Panc1 (cell line): ENCODE measurements at regions not wholly inside any gene's neighbourhood (a gene's known extent, or its start where the extent isn't known, plus 50 kb on each side); places are given as distances from the start of the nearest gene placed in this dataset.

Experiments used
- ATAC-seq: fragments of 200-7000 bp; cut with Tn5 transposase; 2 replicates; pipeline ENCODE4 v1.9.1; 2020; ENCODE audit warnings: mild to moderate bottlenecking, moderate library complexity
- BruUV-seq: library from RNA; stranded (reverse); fragments of 400-500 nt; replicated peaks from 2 replicates; lab custom pipeline; 2021; lab: Mats Ljungman, UMichigan
- CTCF ChIA-PET: fragments of 300-600 bp; sonication (Branson Sonifier 250); formaldehyde crosslinking; loops from one replicate; lab custom pipeline; 2022; ENCODE audit warnings: antibody characterized with exemption; lab: Charles Lee
- POLR2A ChIA-PET: fragments of 300-600 bp; sonication (Branson Sonifier 250); formaldehyde crosslinking; loops from one replicate; lab custom pipeline; 2022; ENCODE audit warnings: antibody characterized with exemption; lab: Charles Lee
- DNase-seq: peaks from one replicate; pipeline ENCODE4 v3.0.0-alpha.2; 2010; ENCODE audit warnings: low read depth, low spot score
- H3K27ac ChIP-seq: 2 replicates; pipeline ENCODE4 v1.5.1; 2011; ENCODE audit warnings: mild to moderate bottlenecking, low read length, inconsistent platforms
- H3K27me3 ChIP-seq: fragments of 200-500 bp; sonication (Bioruptor generic); 2 replicates; pipeline ENCODE4 v1.6.0; 2014; ENCODE audit warnings: low read length, inconsistent platforms; ENCODE audit not compliant: control insufficient read depth, insufficient read depth
- H3K36me3 ChIP-seq: fragments of 200-500 bp; sonication (Bioruptor generic); 2 replicates; pipeline ENCODE4 v1.5.1; 2014; ENCODE audit warnings: inconsistent platforms, mild to moderate bottlenecking, low read length, moderate library complexity; ENCODE audit not compliant: control insufficient read depth, insufficient read depth
- H3K4me1 ChIP-seq: 2 replicates; pipeline ENCODE4 v1.5.1; 2011; ENCODE audit warnings: inconsistent platforms, mild to moderate bottlenecking, low read length, moderate library complexity; ENCODE audit not compliant: control insufficient read depth, insufficient read depth
- H3K4me3 ChIP-seq, 2 experiments: 2 replicates each; pipeline ENCODE4 v1.5.1; 2011 to 2012; ENCODE audit warnings: low read depth in 2 of 2, low read length in 2 of 2, mild to moderate bottlenecking in 2 of 2, inconsistent platforms in 1 of 2, moderate library complexity in 1 of 2
- H3K9me3 ChIP-seq: fragments of 200-500 bp; sonication (Bioruptor generic); 2 replicates; pipeline ENCODE4 v1.5.1; 2014; ENCODE audit warnings: low read depth, mild to moderate bottlenecking, inconsistent platforms, low read length, moderate library complexity; ENCODE audit not compliant: control insufficient read depth, insufficient read depth
- POLR2AphosphoS5 ChIP-seq: IDR thresholded peaks from 2 replicates; pipeline ENCODE4 v1.6.1; 2012; ENCODE audit warnings: mild to moderate bottlenecking, low read depth, low read length, moderate library complexity
- SIN3A ChIP-seq: IDR thresholded peaks from 2 replicates; pipeline ENCODE4 v1.6.1; 2012; ENCODE audit warnings: low read depth, mild to moderate bottlenecking, low read length, moderate library complexity, borderline replicate concordance; ENCODE audit not compliant: insufficient read depth
- TCF7L2 ChIP-seq: IDR thresholded peaks from 2 replicates; pipeline ENCODE4 v1.6.1; 2011; ENCODE audit warnings: mild to moderate bottlenecking, low read depth, low read length, inconsistent platforms
- in situ Hi-C: cut with HindIII; loops from 2 replicates; pipeline ENCODE4 v1.10.0; 2016; ENCODE audit warnings: low sequenced_read_pairs, low pct_unique_long_range_greater_than_20kb
- intact Hi-C: fragments of 100-400 bp; cut with micrococcal nuclease; formaldehyde crosslinking; loops from one replicate; pipeline ENCODE4 v1.10.0; 2022; ENCODE audit not compliant: unreplicated experiment
- TF ChIP-seq, protein P1 (sequence below): fragments of 450-650 bp; IDR thresholded peaks from 2 replicates; pipeline ENCODE4 v1.5.1; 2017; ENCODE audit warnings: mild to moderate bottlenecking
- TF ChIP-seq, protein P2 (sequence below), 2 experiments: IDR thresholded peaks; 2 replicates each; pipeline ENCODE4 v1.6.1; 2011 to 2012; ENCODE audit warnings: low read depth in 2 of 2, control low read depth in 1 of 2, low read length in 1 of 2, mild to moderate bottlenecking in 1 of 2, moderate library complexity in 1 of 2; ENCODE audit not compliant: insufficient read depth in 1 of 2

GRCh38 chr10:129307141-129307540 is 159.9 kb upstream of the MGMT start:
- no peaks in the 10 kb centered on the region for H3K4me1 ChIP-seq
- intact Hi-C loops: no loop called here
- no peak overlapping the region for H3K4me3 ChIP-seq
- no peaks in the 10 kb centered on the region for H3K36me3 ChIP-seq
- DNase-seq: no peak
- POLR2A ChIA-PET: interaction anchor here (0.7 kb wide), 1 partner anchor 32 kb away, joined by 3 read pairs; no protein-coding TSS in a partner anchor
- CTCF ChIA-PET: no interaction called here
- no peak for ATAC-seq
- H3K27me3 ChIP-seq: 0 out of 2 replicates have a peak, but pooled peaks cover 5% of the 10 kb centered on the region
- H3K9me3 ChIP-seq: 0 out of 2 replicates have a peak, but pooled peaks cover 2% of the 10 kb centered on the region
- in situ Hi-C loops: no loop called here
- H3K27ac ChIP-seq: no peak overlapping the region
- TF ChIP-seq SIN3A (no peak), POLR2AphosphoS5 (no peak), TCF7L2 (no peak)
- TF ChIP-seq, protein P1, sequence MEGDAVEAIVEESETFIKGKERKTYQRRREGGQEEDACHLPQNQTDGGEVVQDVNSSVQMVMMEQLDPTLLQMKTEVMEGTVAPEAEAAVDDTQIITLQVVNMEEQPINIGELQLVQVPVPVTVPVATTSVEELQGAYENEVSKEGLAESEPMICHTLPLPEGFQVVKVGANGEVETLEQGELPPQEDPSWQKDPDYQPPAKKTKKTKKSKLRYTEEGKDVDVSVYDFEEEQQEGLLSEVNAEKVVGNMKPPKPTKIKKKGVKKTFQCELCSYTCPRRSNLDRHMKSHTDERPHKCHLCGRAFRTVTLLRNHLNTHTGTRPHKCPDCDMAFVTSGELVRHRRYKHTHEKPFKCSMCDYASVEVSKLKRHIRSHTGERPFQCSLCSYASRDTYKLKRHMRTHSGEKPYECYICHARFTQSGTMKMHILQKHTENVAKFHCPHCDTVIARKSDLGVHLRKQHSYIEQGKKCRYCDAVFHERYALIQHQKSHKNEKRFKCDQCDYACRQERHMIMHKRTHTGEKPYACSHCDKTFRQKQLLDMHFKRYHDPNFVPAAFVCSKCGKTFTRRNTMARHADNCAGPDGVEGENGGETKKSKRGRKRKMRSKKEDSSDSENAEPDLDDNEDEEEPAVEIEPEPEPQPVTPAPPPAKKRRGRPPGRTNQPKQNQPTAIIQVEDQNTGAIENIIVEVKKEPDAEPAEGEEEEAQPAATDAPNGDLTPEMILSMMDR: no peak
- TF ChIP-seq, protein P2, sequence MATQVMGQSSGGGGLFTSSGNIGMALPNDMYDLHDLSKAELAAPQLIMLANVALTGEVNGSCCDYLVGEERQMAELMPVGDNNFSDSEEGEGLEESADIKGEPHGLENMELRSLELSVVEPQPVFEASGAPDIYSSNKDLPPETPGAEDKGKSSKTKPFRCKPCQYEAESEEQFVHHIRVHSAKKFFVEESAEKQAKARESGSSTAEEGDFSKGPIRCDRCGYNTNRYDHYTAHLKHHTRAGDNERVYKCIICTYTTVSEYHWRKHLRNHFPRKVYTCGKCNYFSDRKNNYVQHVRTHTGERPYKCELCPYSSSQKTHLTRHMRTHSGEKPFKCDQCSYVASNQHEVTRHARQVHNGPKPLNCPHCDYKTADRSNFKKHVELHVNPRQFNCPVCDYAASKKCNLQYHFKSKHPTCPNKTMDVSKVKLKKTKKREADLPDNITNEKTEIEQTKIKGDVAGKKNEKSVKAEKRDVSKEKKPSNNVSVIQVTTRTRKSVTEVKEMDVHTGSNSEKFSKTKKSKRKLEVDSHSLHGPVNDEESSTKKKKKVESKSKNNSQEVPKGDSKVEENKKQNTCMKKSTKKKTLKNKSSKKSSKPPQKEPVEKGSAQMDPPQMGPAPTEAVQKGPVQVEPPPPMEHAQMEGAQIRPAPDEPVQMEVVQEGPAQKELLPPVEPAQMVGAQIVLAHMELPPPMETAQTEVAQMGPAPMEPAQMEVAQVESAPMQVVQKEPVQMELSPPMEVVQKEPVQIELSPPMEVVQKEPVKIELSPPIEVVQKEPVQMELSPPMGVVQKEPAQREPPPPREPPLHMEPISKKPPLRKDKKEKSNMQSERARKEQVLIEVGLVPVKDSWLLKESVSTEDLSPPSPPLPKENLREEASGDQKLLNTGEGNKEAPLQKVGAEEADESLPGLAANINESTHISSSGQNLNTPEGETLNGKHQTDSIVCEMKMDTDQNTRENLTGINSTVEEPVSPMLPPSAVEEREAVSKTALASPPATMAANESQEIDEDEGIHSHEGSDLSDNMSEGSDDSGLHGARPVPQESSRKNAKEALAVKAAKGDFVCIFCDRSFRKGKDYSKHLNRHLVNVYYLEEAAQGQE (IDR thresholded peaks at IDR 0.05; ENCODE audit: insufficient read depth in 1 of 2, low read depth in 2 of 2, low read length in 1 of 2): no peak
- BruUV-seq: no TSS peak

DNA sequence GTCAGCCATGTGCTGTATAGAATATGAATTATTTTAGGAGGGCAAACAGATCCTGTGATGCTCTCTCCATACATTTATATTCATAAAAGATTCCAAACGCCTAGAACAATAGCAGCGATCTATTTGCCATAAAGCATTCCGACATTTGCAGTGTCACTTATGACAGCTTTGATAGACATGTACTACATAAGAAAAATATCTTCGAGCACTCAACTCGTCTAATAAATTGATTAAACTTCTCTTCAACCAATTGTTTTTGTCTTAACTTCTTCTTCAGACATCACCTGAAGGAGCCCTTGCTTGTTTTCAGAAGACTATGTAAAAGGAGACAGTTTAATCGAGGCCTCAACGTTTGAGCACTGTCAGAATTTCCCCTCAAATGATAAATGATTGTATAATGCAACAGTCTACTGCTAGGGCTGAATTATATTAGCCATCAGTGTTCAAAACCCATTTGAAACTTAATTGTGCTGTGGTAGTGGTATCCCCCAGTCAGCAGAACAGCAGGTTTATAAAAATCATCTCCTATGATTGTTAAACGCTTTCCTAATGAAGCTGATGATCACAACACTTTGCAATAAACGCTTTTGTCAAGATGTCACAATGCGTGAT is 158.0 kb upstream of the MGMT start:
- POLR2A ChIA-PET: no interaction called here
- no peak overlapping the region for H3K27ac ChIP-seq
- BruUV-seq: no TSS peak
- DNase-seq (no peak), ATAC-seq (no peak)
- no peaks in the 10 kb centered on the region for H3K4me1 ChIP-seq
- CTCF ChIA-PET: no interaction called here
- no peak overlapping the region for H3K4me3 ChIP-seq
- no peak for TF ChIP-seq TCF7L2
- 0 out of 2 replicates have a peak, but pooled peaks cover 5% of the 10 kb centered on the region for H3K27me3 ChIP-seq
- H3K36me3 ChIP-seq: no peaks in the 10 kb centered on the region
- H3K9me3 ChIP-seq: no peaks in the 10 kb centered on the region
- in situ Hi-C loops: no loop called here
- intact Hi-C loops: no loop called here

GRCh38 chr10:129309565-129309964 is 157.5 kb upstream of the MGMT start:
- Histone ChIP-seq H3K27me3 (0 out of 2 replicates have a peak, but pooled peaks cover 5% of the 10 kb centered on the region), H3K4me3 (no peak overlapping the region), H3K4me1 (no peaks in the 10 kb centered on the region), H3K27ac (no peak overlapping the region), H3K9me3 (no peaks in the 10 kb centered on the region), H3K36me3 (no peaks in the 10 kb centered on the region)
- CTCF ChIA-PET: no interaction called here
- ATAC-seq (no peak), DNase-seq (no peak)
- no peak for TF ChIP-seq POLR2AphosphoS5
- no peak for TF ChIP-seq TCF7L2
- TF ChIP-seq SIN3A: no peak
- TF ChIP-seq, protein P2 (IDR thresholded peaks at IDR 0.05; ENCODE audit: insufficient read depth in 1 of 2, low read depth in 2 of 2, low read length in 1 of 2): no peak
- TF ChIP-seq, protein P1: no peak
- in situ Hi-C loops: no loop called here
- BruUV-seq: no TSS peak
- intact Hi-C loops: no loop called here
- POLR2A ChIA-PET: no interaction called here
